Stimulated activated CD4-positive, alpha-beta T cell treated with anti-CD3 and anti-CD28 coated beads, Interleukin-4, amount 100 ng/mL, for 4 hours (primary cell): ENCODE measurements at regions not wholly inside any gene's neighbourhood (a gene's known extent, or its start where the extent isn't known, plus 50 kb on each side); places are given as distances from the start of the nearest gene placed in this dataset.
"Not testable (repeated sequence)": the region's sequence is repeated elsewhere in the genome, so short reads cannot be mapped to it uniquely, and the experiment has no call there.

Experiments
- DNase-seq, 2 experiments: peaks; one replicate each; pipeline ENCODE4 v3.0.0-alpha.2; 2020

GRCh38 chr2:16194931-16195680 lies 254.8 kb downstream of the MYCN start:
- no peak for DNase-seq

- DNase-seq: no peak
Observed at GRCh38 chr2:16194530-16194929, 254.2 kb downstream of the MYCN start.

DNA sequence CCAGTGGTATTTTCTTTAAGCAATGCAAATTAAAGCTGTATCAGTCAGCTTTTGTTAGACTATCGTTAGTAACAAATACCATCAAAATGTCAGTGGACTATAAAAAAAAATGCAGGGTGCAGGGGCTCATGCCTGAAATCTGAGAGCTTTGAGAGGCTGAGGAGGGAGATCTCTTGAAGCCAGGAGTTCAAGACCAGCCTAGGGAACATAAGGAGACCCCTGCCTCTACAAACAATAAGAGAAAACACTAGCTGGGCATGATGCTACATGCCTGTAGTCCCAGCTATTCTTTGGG lies 253.7 kb downstream of the MYCN start:
- DNase-seq: no peak

DNA sequence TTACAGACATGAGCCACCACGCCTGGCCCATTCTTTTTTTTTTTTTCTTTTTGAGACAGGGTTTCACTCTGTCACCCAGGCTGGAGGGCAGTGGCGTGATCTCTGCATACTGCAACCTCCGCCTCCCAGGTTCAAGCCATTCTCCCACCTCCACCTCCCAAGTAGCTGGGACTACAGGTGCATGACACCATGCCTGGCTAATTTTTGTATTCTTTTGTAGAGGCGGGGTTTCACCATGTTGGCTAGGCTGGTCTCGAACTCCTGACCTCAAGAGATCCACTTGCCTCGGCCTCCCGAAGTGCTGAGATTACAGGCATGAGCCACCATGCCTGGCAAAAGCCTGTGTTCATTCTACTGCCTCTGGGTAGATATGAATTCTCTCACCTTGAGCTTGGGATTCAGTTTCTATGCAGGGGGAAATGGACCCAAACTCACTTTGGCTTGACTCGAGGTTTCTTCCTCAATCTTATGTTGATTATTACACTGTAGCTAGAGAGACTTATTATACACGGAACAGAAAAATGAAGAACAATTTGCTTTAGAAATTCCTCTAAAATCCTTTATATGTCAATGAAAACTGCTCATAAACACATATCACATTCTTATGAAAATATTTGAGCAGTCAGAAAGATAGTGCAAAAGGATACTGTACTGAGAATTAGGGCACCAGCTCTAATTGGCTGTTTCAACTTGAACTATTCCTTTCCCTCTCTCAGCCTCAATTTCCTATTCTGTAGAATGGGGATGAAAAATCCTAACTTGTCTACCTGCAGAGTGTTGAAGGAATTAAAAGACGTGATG lies 252.3 kb downstream of the MYCN start:
- no peak for DNase-seq

- DNase-seq: no peak
Observed at GRCh38 chr2:16191431-16192200, 251.3 kb downstream of the MYCN start.

- DNase-seq: no peak
Observed at GRCh38 chr2:16190446-16191270, 250.3 kb downstream of the MYCN start.

DNA sequence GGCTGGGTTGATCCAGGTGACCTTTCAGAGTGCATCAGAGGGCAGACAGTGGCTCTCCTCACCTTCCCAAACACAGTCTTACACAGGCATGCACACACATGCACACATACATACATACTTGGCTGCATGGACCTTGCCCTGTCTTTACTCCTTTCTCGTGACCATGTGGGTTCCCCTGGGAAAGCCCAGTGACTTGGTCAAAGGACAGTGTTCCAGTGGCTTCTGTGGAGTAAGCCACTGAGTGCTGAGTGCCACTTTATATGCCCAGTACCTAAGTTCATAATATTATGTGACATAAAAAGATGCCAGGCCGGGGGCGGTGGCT lies 249.4 kb downstream of the MYCN start:
- no peak for DNase-seq

GRCh38 chr2:16189029-16189835 lies 248.9 kb downstream of the MYCN start:
- no peak for DNase-seq

DNA sequence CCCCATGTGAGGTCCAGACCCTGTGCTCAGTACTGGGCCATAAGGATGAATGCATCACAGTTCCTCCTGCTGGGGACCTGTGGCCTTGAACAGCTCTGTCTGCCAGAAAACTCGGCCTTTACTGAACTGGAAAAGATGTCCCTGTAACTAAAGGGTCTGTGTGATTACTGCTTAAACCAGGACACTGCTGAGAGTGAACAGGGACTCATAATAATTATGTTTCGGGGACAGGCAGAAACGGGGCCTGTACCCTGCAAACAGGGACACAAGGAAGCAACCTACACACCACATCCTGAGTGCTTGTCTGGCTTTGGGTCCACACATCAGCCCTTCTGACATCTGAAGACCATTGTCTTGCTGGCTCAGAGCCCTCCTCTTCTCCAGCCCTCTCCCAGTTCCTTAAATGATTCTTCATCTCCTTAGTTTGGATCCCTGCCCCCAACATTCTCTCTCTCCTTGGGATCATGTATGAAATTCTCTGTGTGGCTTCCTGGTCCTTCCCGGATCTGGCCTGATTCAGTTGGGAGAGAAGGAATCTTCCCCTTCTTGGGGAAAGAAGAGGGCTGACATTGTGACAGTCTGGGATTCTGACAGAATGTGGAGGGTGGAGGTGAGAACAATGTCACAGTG lies 248.0 kb downstream of the MYCN start:
- DNase-seq: no peak

GRCh38 chr2:16187482-16187817 lies 247.1 kb downstream of the MYCN start:
- no peak for DNase-seq

DNA sequence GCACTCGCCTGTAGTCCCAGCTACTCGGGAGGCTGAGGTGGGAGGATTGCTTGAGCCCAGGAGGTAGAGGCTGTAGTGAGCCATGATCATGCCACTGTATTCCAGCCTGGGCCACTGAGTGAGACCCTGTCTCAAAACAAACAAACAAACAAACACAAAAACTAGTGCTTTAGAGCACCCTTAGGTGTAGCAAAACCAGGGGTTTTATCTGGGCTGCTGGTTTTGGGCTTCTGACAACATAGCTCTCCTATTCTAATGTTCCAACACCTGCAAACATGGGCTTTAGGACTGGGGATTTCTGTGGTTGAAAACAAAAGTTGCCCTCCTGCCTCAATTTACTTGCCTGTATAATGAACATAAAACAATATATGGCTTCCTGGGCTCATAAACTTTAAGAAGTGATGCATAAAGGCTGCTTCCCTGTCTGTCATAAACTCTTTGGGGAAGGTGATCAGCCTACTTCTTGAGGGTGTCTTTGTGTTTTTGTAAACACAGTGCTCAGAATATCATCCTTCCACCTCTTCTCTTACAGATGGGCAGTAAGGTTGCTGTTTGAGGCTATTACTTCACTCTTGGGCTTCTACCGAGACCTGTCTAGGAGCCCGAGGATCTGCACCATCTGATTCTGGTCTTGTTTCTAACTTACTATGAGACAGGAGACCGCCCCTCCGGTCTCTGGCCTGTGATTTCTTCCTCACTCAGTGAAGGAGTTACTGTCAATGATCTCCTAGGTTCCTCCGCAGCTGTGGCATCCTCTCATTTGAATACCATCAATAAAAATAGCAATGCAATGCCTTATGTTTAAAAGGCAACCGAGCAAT lies 246.5 kb downstream of the MYCN start:
- DNase-seq: no peak

DNA sequence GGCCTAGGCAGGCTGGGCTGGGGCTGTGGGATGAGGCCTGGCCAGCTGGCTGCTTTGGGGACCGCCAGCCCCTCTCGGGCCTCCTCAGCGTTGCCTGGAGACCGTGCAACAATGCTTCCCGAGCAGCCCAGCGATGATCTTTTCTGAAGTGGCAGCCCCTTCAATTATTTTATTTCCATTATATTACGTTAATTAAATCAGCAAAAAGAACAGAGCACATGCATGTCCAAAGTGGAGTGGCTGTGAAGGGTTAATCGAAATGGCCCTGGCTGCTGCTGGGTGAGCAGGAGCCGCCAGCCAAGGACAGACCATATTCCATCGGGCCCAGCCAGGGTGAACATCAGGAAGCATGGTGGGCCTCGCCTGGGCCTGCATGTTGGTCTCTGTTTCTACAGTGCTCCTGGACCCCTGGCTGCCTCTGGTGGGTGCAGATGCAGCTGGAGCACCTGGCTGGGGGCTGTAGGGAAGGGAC lies 245.5 kb downstream of the MYCN start:
- no peak for DNase-seq

- DNase-seq: no peak
Observed at GRCh38 chr2:16184945-16185660, 244.8 kb downstream of the MYCN start.

- no peak for DNase-seq
Observed at GRCh38 chr2:16184341-16184890, 244.1 kb downstream of the MYCN start.

DNA sequence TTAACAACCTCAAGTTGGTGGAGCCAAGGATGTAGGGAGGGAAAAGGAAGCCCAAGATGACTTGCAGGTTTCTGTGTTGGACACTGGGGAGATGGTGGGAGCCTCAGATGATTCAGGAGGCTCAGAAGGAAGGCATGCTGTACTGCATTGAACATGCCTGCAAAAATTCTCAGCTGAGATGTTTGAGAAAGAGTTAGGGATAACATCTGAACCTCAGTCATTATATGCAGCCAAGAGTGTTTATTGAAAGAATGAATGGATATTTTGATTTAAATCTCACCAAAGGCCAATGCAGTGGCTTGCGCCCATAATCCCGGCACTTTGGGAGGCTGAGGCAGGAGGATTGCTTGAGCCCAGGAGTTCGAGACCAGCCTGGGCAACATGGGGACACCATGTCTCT lies 243.0 kb downstream of the MYCN start:
- no peak for DNase-seq

DNA sequence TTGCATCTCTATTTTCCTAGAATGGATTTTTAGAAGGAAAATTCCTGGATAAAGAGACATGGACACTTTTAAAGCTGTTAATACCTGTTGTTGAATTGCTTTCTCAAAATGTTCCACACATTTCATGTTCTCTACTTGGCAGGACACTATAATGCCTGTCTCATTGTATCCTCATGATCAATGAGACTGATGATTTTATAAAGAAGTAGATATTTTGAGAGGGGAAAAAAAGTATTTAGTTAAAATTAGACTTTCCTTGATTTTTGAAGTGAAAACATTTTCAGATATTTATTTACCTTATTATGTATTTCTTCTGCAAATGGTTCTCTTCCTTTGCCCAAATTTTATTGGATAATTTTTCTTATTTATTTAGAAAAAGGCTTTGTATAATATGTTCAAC lies 242.5 kb downstream of the MYCN start:
- DNase-seq: no peak

- DNase-seq: not testable (repeated sequence)
Observed at GRCh38 chr2:16182311-16182815, 242.0 kb downstream of the MYCN start.

- DNase-seq: no peak
Observed at GRCh38 chr2:16181741-16182090, 241.4 kb downstream of the MYCN start.

GRCh38 chr2:16181062-16181740 lies 240.9 kb downstream of the MYCN start:
- DNase-seq: no peak
